OCI-LY1 (cell line): ENCODE measurements at regions not wholly inside any gene's neighbourhood (a gene's known extent, or its start where the extent isn't known, plus 50 kb on each side); places are given as distances from the start of the nearest gene placed in this dataset.

ENCODE experiments used
- CTCF ChIP-seq: fragments of 200-600 bp; sonication (generic), shearing (Covaris generic); IDR thresholded peaks from 2 replicates; pipeline ENCODE4 v1.5.1; 2017; ENCODE audit warnings: mild to moderate bottlenecking, antibody characterized with exemption, low read length, moderate library complexity, mixed read lengths
- EZH2 ChIP-seq: fragments of 200-600 bp; sonication (generic), shearing (Covaris generic); IDR thresholded peaks from 2 replicates; pipeline ENCODE4 v1.8.0; 2017; ENCODE audit warnings: borderline replicate concordance, mixed run types, mild to moderate bottlenecking, antibody characterized with exemption, low read length, moderate library complexity, mixed read lengths

- no peak for TF ChIP-seq CTCF
- no peak for TF ChIP-seq EZH2
Observed at GRCh38 chr3:147197739-147198138, 208.6 kb downstream of the ZIC4 start.
